Smooth muscle cell (in vitro differentiated cells): ENCODE measurements at regions not wholly inside any gene's neighbourhood (a gene's known extent, or its start where the extent isn't known, plus 50 kb on each side); places are given as distances from the start of the nearest gene placed in this dataset.

Experiments used
- DNase-seq: peaks from one replicate; lab custom pipeline; 2025; ENCODE audit not compliant: unreplicated experiment; lab: John Stamatoyannopoulos, UW
- H2AFZ ChIP-seq: fragments of 200-600 bp; sonication (generic); 2 replicates; pipeline ENCODE4 v1.6.0; 2016; ENCODE audit warnings: antibody characterized with exemption, low read depth, mild to moderate bottlenecking
- H3F3A ChIP-seq: fragments of 200-600 bp; sonication (generic); 2 replicates; pipeline ENCODE4 v1.6.0; 2017; ENCODE audit warnings: antibody characterized with exemption, low read depth
- H3K27ac ChIP-seq: fragments of 200-600 bp; sonication (generic); 2 replicates; pipeline ENCODE4 v1.5.1; 2016; ENCODE audit warnings: low read depth, mild to moderate bottlenecking
- H3K27me3 ChIP-seq: fragments of 200-600 bp; sonication (generic); 2 replicates; pipeline ENCODE4 v1.6.1; 2016; ENCODE audit warnings: low read depth, mild to moderate bottlenecking
- H3K36me3 ChIP-seq: fragments of 200-600 bp; sonication (generic); 2 replicates; pipeline ENCODE4 v1.5.1; 2016; ENCODE audit warnings: low read depth
- H3K4me1 ChIP-seq: fragments of 200-600 bp; sonication (generic); 2 replicates; pipeline ENCODE4 v1.5.1; 2016; ENCODE audit warnings: low read depth
- H3K4me2 ChIP-seq: fragments of 200-600 bp; sonication (generic); 2 replicates; pipeline ENCODE4 v1.6.0; 2016; ENCODE audit warnings: mild to moderate bottlenecking
- H3K4me3 ChIP-seq: fragments of 200-600 bp; sonication (generic); 2 replicates; pipeline ENCODE4 v1.5.1; 2016; ENCODE audit warnings: mild to moderate bottlenecking
- H3K79me2 ChIP-seq: fragments of 200-600 bp; sonication (generic); 2 replicates; pipeline ENCODE4 v1.6.0; 2016; ENCODE audit warnings: low read depth, mild to moderate bottlenecking
- H3K9ac ChIP-seq: fragments of 200-600 bp; sonication (generic); 2 replicates; pipeline ENCODE4 v1.6.0; 2016; ENCODE audit warnings: low read depth
- H3K9me3 ChIP-seq: fragments of 200-600 bp; sonication (generic); replicated peaks from 2 replicates; pipeline ENCODE4 v1.5.1; 2016; ENCODE audit warnings: low read depth
- H4K20me1 ChIP-seq: fragments of 200-600 bp; sonication (generic); 2 replicates; pipeline ENCODE4 v1.6.0; 2016; ENCODE audit warnings: low read depth
- CTCF ChIP-seq: fragments of 200-600 bp; sonication (generic); IDR thresholded peaks from 2 replicates; pipeline ENCODE4 v1.5.1; 2017; ENCODE audit warnings: borderline replicate concordance, mild to moderate bottlenecking, antibody characterized with exemption; ENCODE audit not compliant: insufficient read depth, poor library complexity, severe bottlenecking
- WGBS: methylation state at CpG from one replicate; pipeline ENCODE4 v1.1.7; 2016; ENCODE audit warnings: low lambda C conversion rate; 5-methylcytosine and 5-hydroxymethylcytosine counted together

GRCh38 chr1:186564582-186564981 lies 103.7 kb upstream of the PDC start:
- Histone ChIP-seq H3K4me1 (no peaks in the 10 kb centered on the region), H3K27ac (no peak overlapping the region), H2AFZ (peak overlapping the region; percentile 42), H3K9ac (peak overlapping the region; percentile 9), H3K4me2 (no peak overlapping the region), H3K4me3 (no peak overlapping the region), H3K79me2 (no peaks in the 10 kb centered on the region), H3K27me3 (no peaks in the 10 kb centered on the region), H3F3A (no peaks in the 10 kb centered on the region), H3K36me3 (no peaks in the 10 kb centered on the region), H3K9me3 (no peaks in the 10 kb centered on the region), H4K20me1 (no peaks in the 10 kb centered on the region)
- WGBS, result 77% methylated on average over 1 of the region's 1 CpG
- no peak for TF ChIP-seq CTCF
- DNase-seq, result no peak

DNA sequence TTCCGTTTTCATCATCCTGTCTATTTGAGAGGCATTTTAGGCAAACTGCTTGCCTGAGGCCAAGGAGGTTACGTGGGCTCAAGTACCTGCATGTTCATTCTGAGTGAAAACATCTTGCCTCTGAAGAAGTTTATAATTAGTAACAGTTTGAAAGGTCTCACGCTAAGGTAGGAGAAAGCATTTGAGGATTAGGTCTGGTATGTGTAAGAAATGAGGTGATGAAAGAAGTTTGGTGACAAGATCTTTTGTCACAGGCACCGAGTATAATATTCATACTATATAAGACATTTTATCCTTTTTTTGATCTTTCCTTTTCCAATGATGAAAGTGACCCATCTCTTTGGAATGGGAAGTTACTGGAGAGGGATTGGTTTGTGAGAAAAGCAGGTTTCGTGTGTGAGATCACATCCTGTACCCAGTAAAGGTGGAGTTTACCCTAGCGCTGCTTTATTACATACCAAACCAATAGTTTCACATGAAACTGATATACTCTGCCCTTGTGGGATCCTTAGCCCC lies 98.7 kb upstream of the PDC start:
- WGBS, result 53% methylated on average over 6 of the region's 6 CpGs
- no peaks in the 10 kb centered on the region for H3K27me3 ChIP-seq
- no peaks in the 10 kb centered on the region for H3K4me1 ChIP-seq
- no peaks in the 10 kb centered on the region for H4K20me1 ChIP-seq
- H3K9me3 ChIP-seq, result no peaks in the 10 kb centered on the region
- H3K36me3 ChIP-seq, result no peaks in the 10 kb centered on the region
- no peak for DNase-seq
- no peaks in the 10 kb centered on the region for H3K79me2 ChIP-seq
- H3K9ac ChIP-seq, result peak overlapping the region; percentile 70
- no peak for TF ChIP-seq CTCF
- H2AFZ ChIP-seq, result no peak overlapping the region
- H3K4me3 ChIP-seq, result no peak overlapping the region
- H3F3A ChIP-seq, result no peaks in the 10 kb centered on the region
- H3K27ac ChIP-seq, result peak overlapping the region; percentile 93
- H3K4me2 ChIP-seq, result no peak overlapping the region

GRCh38 chr1:186557147-186557777 lies 96.3 kb upstream of the PDC start:
- H3K36me3 ChIP-seq, result no peaks in the 10 kb centered on the region
- no peaks in the 10 kb centered on the region for H3K9me3 ChIP-seq
- DNase-seq, result no peak
- WGBS, result 56% methylated on average over 2 of the region's 2 CpGs
- no peak overlapping the region for H3K4me3 ChIP-seq
- H4K20me1 ChIP-seq, result no peaks in the 10 kb centered on the region
- H3K79me2 ChIP-seq, result no peaks in the 10 kb centered on the region
- no peak overlapping the region for H3K27ac ChIP-seq
- H3K9ac ChIP-seq, result no peak overlapping the region
- no peak overlapping the region for H3K4me2 ChIP-seq
- H3F3A ChIP-seq, result no peaks in the 10 kb centered on the region
- no peaks in the 10 kb centered on the region for H3K27me3 ChIP-seq
- no peaks in the 10 kb centered on the region for H3K4me1 ChIP-seq
- no peak for TF ChIP-seq CTCF
- no peak overlapping the region for H2AFZ ChIP-seq

GRCh38 chr1:186550832-186551231 lies 89.9 kb upstream of the PDC start:
- H3K9me3 ChIP-seq, result no peaks in the 10 kb centered on the region
- DNase-seq, result no peak
- H3K27me3 ChIP-seq, result no peaks in the 10 kb centered on the region
- no peak overlapping the region for H3K27ac ChIP-seq
- H4K20me1 ChIP-seq, result no peaks in the 10 kb centered on the region
- no peak overlapping the region for H3K9ac ChIP-seq
- H2AFZ ChIP-seq, result no peak overlapping the region
- 89% methylated on average over 10 of the region's 10 CpGs for WGBS
- no peaks in the 10 kb centered on the region for H3F3A ChIP-seq
- no peak for TF ChIP-seq CTCF
- no peak overlapping the region for H3K4me3 ChIP-seq
- H3K4me2 ChIP-seq, result no peak overlapping the region
- no peaks in the 10 kb centered on the region for H3K36me3 ChIP-seq
- H3K4me1 ChIP-seq, result no peaks in the 10 kb centered on the region
- H3K79me2 ChIP-seq, result no peaks in the 10 kb centered on the region
